ENCODE measurements at regions not wholly inside any gene's neighbourhood (a gene's known extent, or its start where the extent isn't known, plus 50 kb on each side); places are given as distances from the start of the nearest gene placed in this dataset.

- no peak for TF ChIP-seq CTCF (IDR thresholded peaks at IDR 0.05)
- TF ChIP-seq POLR2AphosphoS5 (IDR thresholded peaks at IDR 0.05; ENCODE audit: low read depth, low read length) = no peak
- TF ChIP-seq REST (IDR thresholded peaks at IDR 0.05; ENCODE audit: insufficient read depth in 1 of 2, low read depth in 2 of 2, low read length in 1 of 2) = no peak
- no peak for TF ChIP-seq SIN3A (IDR thresholded peaks at IDR 0.05; ENCODE audit: borderline replicate concordance, insufficient read depth, low read depth, low read length)
Measured at GRCh38 chr9:135372501-135373008, 107.0 kb upstream of the PPP1R26 start.
